Activated CD4-positive, alpha-beta T cell treated with anti-CD3 and anti-CD28 coated beads, Interleukin-2, Interleukin-6, amounts not matched to agents 100 ng/mL and 50 ng/mL, durations not matched to agents 16 hours and 8 hours (primary cell): ENCODE measurements at regions not wholly inside any gene's neighbourhood (a gene's known extent, or its start where the extent isn't known, plus 50 kb on each side); places are given as distances from the start of the nearest gene placed in this dataset.
"Not testable (repeated sequence)": the region's sequence is repeated elsewhere in the genome, so short reads cannot be mapped to it uniquely, and the experiment has no call there.

Experiments
- DNase-seq: peaks from one replicate; pipeline ENCODE4 v3.0.0-alpha.2; 2020

- DNase-seq: no peak
Measured at GRCh38 chr5:66354422-66354821, 210.3 kb downstream of the SREK1 start.

GRCh38 chr5:66356011-66356565, 212.0 kb downstream of the SREK1 start:
- DNase-seq: no peak

GRCh38 chr5:66358741-66359140, 214.6 kb downstream of the SREK1 start:
- no peak for DNase-seq

GRCh38 chr5:66361070-66361469, 217.0 kb downstream of the SREK1 start:
- DNase-seq: no peak

GRCh38 chr5:66362046-66362445, 217.9 kb downstream of the SREK1 start:
- DNase-seq: no peak

- DNase-seq: no peak
Measured at GRCh38 chr5:66362687-66363086, 218.6 kb downstream of the SREK1 start.

- DNase-seq: no peak
Measured at GRCh38 chr5:66363097-66363496, 219.0 kb downstream of the SREK1 start.

GRCh38 chr5:66364186-66364585, 220.1 kb downstream of the SREK1 start:
- DNase-seq: no peak

- no peak for DNase-seq
Measured at GRCh38 chr5:66365981-66366380, 221.9 kb downstream of the SREK1 start.

GRCh38 chr5:66367814-66368541, 223.9 kb downstream of the SREK1 start:
- no peak for DNase-seq

GRCh38 chr5:66368811-66369210, 224.7 kb downstream of the SREK1 start:
- DNase-seq: no peak

GRCh38 chr5:66377747-66378146, 218.4 kb upstream of the MAST4 start:
- no peak for DNase-seq

GRCh38 chr5:66378407-66378806, 217.8 kb upstream of the MAST4 start:
- no peak for DNase-seq

- no peak for DNase-seq
Measured at GRCh38 chr5:66382152-66382551, 214.0 kb upstream of the MAST4 start.

- not testable (repeated sequence) for DNase-seq
Measured at GRCh38 chr5:66405145-66405544, 191.0 kb upstream of the MAST4 start.

- DNase-seq: no peak
Measured at GRCh38 chr5:66406761-66407336, 189.3 kb upstream of the MAST4 start.

GRCh38 chr5:66407765-66408164, 188.4 kb upstream of the MAST4 start:
- no peak for DNase-seq

- DNase-seq: no peak
Measured at GRCh38 chr5:66408576-66408975, 187.6 kb upstream of the MAST4 start.

- DNase-seq: no peak
Measured at GRCh38 chr5:66410122-66410521, 186.1 kb upstream of the MAST4 start.

- DNase-seq: no peak
Measured at GRCh38 chr5:66411701-66412100, 184.5 kb upstream of the MAST4 start.

- no peak for DNase-seq
Measured at GRCh38 chr5:66413931-66414330, 182.3 kb upstream of the MAST4 start.

- DNase-seq: no peak
Measured at GRCh38 chr5:66415208-66415607, 181.0 kb upstream of the MAST4 start.

GRCh38 chr5:66416698-66417097, 179.5 kb upstream of the MAST4 start:
- no peak for DNase-seq

GRCh38 chr5:66417781-66418180, 178.4 kb upstream of the MAST4 start:
- no peak for DNase-seq

GRCh38 chr5:66423484-66423883, 172.7 kb upstream of the MAST4 start:
- DNase-seq: no peak
